DND-41 (cell line): ENCODE measurements at regions not wholly inside any gene's neighbourhood (a gene's known extent, or its start where the extent isn't known, plus 50 kb on each side); places are given as distances from the start of the nearest gene placed in this dataset.

Experiments used
- ATAC-seq: fragments of 200-7000 bp; cut with Tn5 transposase; 3 replicates; pipeline ENCODE4 v1.9.1; 2021; ENCODE audit warnings: low read depth; ENCODE audit not compliant: insufficient read depth
- DNase-seq: peaks from one replicate; pipeline ENCODE4 v3.0.0-alpha.2; 2020
- H2AFZ ChIP-seq: 2 replicates; pipeline ENCODE4 v1.6.0; 2012; ENCODE audit warnings: low read depth, low read length
- H3K27ac ChIP-seq: 2 replicates; pipeline ENCODE4 v1.5.1; 2012; ENCODE audit warnings: low read length, inconsistent platforms
- H3K27me3 ChIP-seq: fragments of 200-600 bp; sonication (generic); 2 replicates; pipeline ENCODE4 v1.6.0; 2012; ENCODE audit warnings: low read length, mild to moderate bottlenecking, inconsistent platforms; ENCODE audit not compliant: insufficient read depth, poor library complexity
- H3K36me3 ChIP-seq: 2 replicates; pipeline ENCODE4 v1.5.1; 2012; ENCODE audit warnings: low read length, inconsistent platforms; ENCODE audit not compliant: insufficient read depth
- H3K4me1 ChIP-seq: 2 replicates; pipeline ENCODE4 v1.5.1; 2012; ENCODE audit warnings: mild to moderate bottlenecking, low read length; ENCODE audit not compliant: insufficient read depth
- H3K4me2 ChIP-seq: 2 replicates; pipeline ENCODE4 v1.6.0; 2012; ENCODE audit warnings: mild to moderate bottlenecking, moderate library complexity, low read length, inconsistent platforms; ENCODE audit not compliant: insufficient read depth
- H3K4me3 ChIP-seq, 2 experiments: fragments of 200-600 bp in 1 of 2; shearing (Covaris generic) in 1 of 2; 2 replicates each; pipeline ENCODE4 v1.5.1; 2012 to 2016; ENCODE audit warnings: inconsistent platforms in 2 of 2, low read length in 2 of 2, mild to moderate bottlenecking in 2 of 2, low read depth in 1 of 2, moderate library complexity in 1 of 2
- H3K79me2 ChIP-seq: 2 replicates; pipeline ENCODE4 v1.6.0; 2012; ENCODE audit warnings: low read length, inconsistent platforms; ENCODE audit not compliant: insufficient read depth
- H3K9ac ChIP-seq: 2 replicates; pipeline ENCODE4 v1.6.0; 2012; ENCODE audit warnings: low read depth, mild to moderate bottlenecking, inconsistent platforms, low read length, moderate library complexity
- H3K9me3 ChIP-seq: 2 replicates; pipeline ENCODE4 v1.5.1; 2012; ENCODE audit warnings: low read length, moderate library complexity, mild to moderate bottlenecking, inconsistent platforms; ENCODE audit not compliant: insufficient read depth, severe bottlenecking
- H4K20me1 ChIP-seq: 2 replicates; pipeline ENCODE4 v1.6.0; 2012; ENCODE audit warnings: low read length; ENCODE audit not compliant: insufficient read depth
- CTCF ChIP-seq: IDR thresholded peaks from 2 replicates; pipeline ENCODE4 v1.5.1; 2012; ENCODE audit warnings: borderline replicate concordance, low read length, moderate library complexity, mild to moderate bottlenecking; ENCODE audit not compliant: poor library complexity, severe bottlenecking; ENCODE audit errors: extremely low read depth
- EZH2 ChIP-seq: IDR thresholded peaks from 3 replicates; pipeline ENCODE4 v1.6.1; 2012; ENCODE audit warnings: borderline replicate concordance, low read depth, mild to moderate bottlenecking, moderate library complexity, low read length, inconsistent platforms; ENCODE audit not compliant: severe bottlenecking

DNA sequence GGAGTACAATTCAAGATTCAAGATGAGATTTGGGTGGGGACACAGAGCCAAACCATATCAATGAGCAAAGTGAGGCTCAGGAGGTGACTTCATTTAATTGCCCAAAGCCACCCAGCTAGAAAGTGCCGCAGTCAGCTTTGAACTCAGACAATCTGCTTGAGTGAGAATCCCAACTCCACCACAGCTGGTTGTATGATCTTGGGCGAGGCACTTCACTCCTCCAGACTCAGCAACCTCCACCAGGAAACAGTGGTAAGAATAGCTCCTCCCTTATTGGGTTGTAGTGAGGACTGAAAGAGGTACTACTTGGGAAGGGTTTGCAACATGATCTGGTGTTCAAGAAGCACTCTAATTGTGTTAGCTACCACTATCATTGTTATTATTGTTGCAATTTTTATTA is 129.2 kb upstream of the RFLNA start:
- no peak for DNase-seq
- Histone ChIP-seq H3K36me3 (no peaks in the 10 kb centered on the region), H3K4me3 (no peak overlapping the region), H3K4me1 (no peaks in the 10 kb centered on the region), H3K9me3 (peaks cover 10% of the 10 kb centered on the region), H3K27me3 (no peaks in the 10 kb centered on the region), H3K9ac (no peak overlapping the region), H2AFZ (no peak overlapping the region), H3K4me2 (no peak overlapping the region), H3K27ac (no peak overlapping the region), H3K79me2 (no peaks in the 10 kb centered on the region), H4K20me1 (no peaks in the 10 kb centered on the region)
- TF ChIP-seq CTCF (no peak), EZH2 (no peak)
- ATAC-seq, result no peak; the same call in 2 of the 3 replicates

GRCh38 chr12:124167141-124167540 is 127.8 kb upstream of the RFLNA start:
- ATAC-seq (no peak), DNase-seq (no peak)
- Histone ChIP-seq H3K9ac (no peak overlapping the region), H4K20me1 (no peaks in the 10 kb centered on the region), H3K79me2 (no peaks in the 10 kb centered on the region), H3K4me2 (no peak overlapping the region), H3K36me3 (no peaks in the 10 kb centered on the region), H3K9me3 (peaks cover 10% of the 10 kb centered on the region), H3K4me3 (no peak overlapping the region), H2AFZ (no peak overlapping the region), H3K4me1 (no peaks in the 10 kb centered on the region), H3K27me3 (no peaks in the 10 kb centered on the region), H3K27ac (no peak overlapping the region)
- TF ChIP-seq EZH2 (no peak), CTCF (no peak)

- no peaks in the 10 kb centered on the region for H3K27me3 ChIP-seq
- DNase-seq, result no peak
- H3K36me3 ChIP-seq, result no peaks in the 10 kb centered on the region
- H3K9me3 ChIP-seq, result peaks cover 10% of the 10 kb centered on the region
- no peak overlapping the region for H3K4me3 ChIP-seq
- ATAC-seq, result no peak
- no peaks in the 10 kb centered on the region for H3K4me1 ChIP-seq
- H3K4me2 ChIP-seq, result no peak overlapping the region
- H3K27ac ChIP-seq, result no peak overlapping the region
- no peak for TF ChIP-seq CTCF
- no peak for TF ChIP-seq EZH2
- H3K79me2 ChIP-seq, result no peaks in the 10 kb centered on the region
- no peaks in the 10 kb centered on the region for H4K20me1 ChIP-seq
- H2AFZ ChIP-seq, result no peak overlapping the region
- H3K9ac ChIP-seq, result no peak overlapping the region
Observed at GRCh38 chr12:124168016-124168786, 126.7 kb upstream of the RFLNA start.
